ENCODE measurements at regions not wholly inside any gene's neighbourhood (a gene's known extent, or its start where the extent isn't known, plus 50 kb on each side); places are given as distances from the start of the nearest gene placed in this dataset.

DNA sequence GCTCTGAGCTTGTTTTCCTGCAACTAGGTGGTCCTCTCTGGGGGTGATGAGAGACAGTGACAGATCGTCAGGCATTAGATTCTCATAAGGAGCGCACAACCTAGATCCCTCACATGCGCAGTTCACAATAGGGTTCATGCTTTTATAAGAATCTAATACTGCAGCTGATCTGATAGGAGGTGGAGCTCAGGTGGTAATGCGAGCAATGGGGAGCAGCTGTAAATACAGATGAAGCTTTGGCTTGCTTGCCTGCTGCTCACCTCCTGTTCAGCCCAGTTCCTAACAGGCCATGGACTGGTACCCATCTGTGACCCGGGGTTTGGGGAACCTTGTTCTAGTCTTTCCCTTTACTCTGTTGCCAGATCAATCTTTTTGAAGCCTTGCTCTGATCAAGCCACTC lies 89.5 kb upstream of the POU5F2 start:
- TF ChIP-seq, protein P1, sequence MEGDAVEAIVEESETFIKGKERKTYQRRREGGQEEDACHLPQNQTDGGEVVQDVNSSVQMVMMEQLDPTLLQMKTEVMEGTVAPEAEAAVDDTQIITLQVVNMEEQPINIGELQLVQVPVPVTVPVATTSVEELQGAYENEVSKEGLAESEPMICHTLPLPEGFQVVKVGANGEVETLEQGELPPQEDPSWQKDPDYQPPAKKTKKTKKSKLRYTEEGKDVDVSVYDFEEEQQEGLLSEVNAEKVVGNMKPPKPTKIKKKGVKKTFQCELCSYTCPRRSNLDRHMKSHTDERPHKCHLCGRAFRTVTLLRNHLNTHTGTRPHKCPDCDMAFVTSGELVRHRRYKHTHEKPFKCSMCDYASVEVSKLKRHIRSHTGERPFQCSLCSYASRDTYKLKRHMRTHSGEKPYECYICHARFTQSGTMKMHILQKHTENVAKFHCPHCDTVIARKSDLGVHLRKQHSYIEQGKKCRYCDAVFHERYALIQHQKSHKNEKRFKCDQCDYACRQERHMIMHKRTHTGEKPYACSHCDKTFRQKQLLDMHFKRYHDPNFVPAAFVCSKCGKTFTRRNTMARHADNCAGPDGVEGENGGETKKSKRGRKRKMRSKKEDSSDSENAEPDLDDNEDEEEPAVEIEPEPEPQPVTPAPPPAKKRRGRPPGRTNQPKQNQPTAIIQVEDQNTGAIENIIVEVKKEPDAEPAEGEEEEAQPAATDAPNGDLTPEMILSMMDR (IDR thresholded peaks at IDR 0.05), result no peak
- H3K36me3 ChIP-seq, result no peaks in the 10 kb centered on the region
- H3K4me1 ChIP-seq (ENCODE audit: control insufficient read depth in 1 of 2, low read depth in 2 of 2), result no peaks in the 10 kb centered on the region
- no peak overlapping the region for H3K4me3 ChIP-seq
- DNase-seq (ENCODE audit: low spot score), result no peak
- no peaks in the 10 kb centered on the region for H3K27me3 ChIP-seq (replicated peaks; ENCODE audit: insufficient read depth)
- ATAC-seq (ENCODE audit: insufficient number of reproducible peaks, low FRiP score, low read depth), result no peak
- no peak overlapping the region for H3K27ac ChIP-seq
- H3K9me3 ChIP-seq, result no peaks in the 10 kb centered on the region

DNA sequence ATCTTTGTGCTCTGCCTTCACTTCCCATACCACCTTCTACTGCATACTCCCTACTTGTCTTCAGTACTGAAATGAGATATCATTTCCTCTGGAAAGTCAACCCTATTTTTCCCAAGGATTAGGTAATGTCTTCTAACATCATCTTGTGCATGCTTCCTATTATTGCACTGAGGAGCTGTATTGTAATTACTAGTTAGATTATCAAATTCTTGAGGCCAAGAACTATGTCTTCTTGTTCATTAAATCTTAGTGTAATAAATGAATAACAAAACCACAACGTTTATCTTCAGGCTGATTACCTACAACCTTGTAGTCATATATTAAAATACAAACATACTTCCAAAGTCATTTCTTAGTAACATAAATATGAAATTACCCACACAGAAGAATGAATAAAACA lies 87.9 kb upstream of the POU5F2 start:
- ATAC-seq (ENCODE audit: insufficient number of reproducible peaks, low FRiP score, low read depth), result no peak
- no peaks in the 10 kb centered on the region for H3K27me3 ChIP-seq (replicated peaks; ENCODE audit: insufficient read depth)
- H3K36me3 ChIP-seq, result no peaks in the 10 kb centered on the region

DNA sequence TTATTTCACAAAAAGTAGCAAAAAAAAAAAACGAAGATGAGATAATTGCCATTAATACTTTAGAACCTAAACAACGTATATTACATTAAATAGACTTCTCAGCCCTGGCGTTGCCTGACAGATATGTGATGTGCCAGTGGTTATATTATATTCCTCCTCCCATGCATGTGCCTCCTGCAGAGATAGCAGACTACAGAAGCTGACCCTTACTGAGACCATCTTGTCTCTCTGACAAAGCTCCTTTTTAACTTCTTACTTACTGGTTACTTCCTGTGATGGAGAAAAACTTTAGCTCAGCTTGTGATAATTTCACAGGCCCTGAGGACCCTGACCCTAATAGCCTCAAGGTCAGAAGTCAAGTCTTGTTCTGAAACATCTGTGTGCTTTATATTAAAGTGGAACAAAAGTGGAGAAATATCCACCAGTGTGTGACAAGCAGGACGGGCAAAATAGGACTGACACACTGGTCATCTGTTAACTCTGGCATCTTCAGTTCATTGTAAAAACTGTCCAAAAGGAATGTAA lies 80.6 kb upstream of the POU5F2 start:
- Histone ChIP-seq H3K27me3 (replicated peaks; ENCODE audit: insufficient read depth) (no peaks in the 10 kb centered on the region), H3K9me3 (no peaks in the 10 kb centered on the region), H3K36me3 (no peaks in the 10 kb centered on the region), H3K27ac (no peak overlapping the region), H3K4me1 (ENCODE audit: control insufficient read depth in 1 of 2, low read depth in 2 of 2) (no peaks in the 10 kb centered on the region), H3K4me3 (no peak overlapping the region)
- ATAC-seq (ENCODE audit: insufficient number of reproducible peaks, low FRiP score, low read depth), result no peak
- TF ChIP-seq, protein P1 (IDR thresholded peaks at IDR 0.05), result no peak
- no peak for DNase-seq (ENCODE audit: low spot score)

More for the DNA sequence above, 87.9 kb upstream of the POU5F2 start:
- H3K4me1 ChIP-seq (ENCODE audit: control insufficient read depth in 1 of 2, low read depth in 2 of 2), result no peaks in the 10 kb centered on the region
- TF ChIP-seq, protein P1 (IDR thresholded peaks at IDR 0.05), result no peak
- no peak for DNase-seq (ENCODE audit: low spot score)
- no peak overlapping the region for H3K27ac ChIP-seq
- no peaks in the 10 kb centered on the region for H3K9me3 ChIP-seq
- H3K4me3 ChIP-seq, result no peak overlapping the region

DNA sequence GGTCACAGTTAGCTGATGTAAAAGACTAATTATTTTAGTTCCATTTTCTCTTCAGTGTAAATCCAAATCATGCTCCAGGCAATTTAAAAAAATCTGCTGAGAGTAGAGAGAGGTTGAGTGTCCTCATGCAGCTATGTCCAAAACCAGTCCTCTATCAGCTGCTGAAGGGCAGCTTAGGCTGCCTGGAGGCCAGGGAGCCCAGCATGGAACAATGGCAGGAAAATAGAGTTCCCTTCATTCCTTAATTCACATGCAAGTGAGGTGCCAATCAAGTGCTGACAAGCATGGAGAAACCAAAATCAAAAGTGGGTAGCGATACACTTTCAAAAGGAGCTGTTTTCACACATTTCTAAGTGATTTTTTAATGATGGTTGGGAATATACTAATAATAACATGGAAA lies 78.3 kb upstream of the POU5F2 start:
- Histone ChIP-seq H3K4me1 (ENCODE audit: control insufficient read depth in 1 of 2, low read depth in 2 of 2) (no peaks in the 10 kb centered on the region), H3K9me3 (no peaks in the 10 kb centered on the region), H3K4me3 (no peak overlapping the region), H3K36me3 (no peaks in the 10 kb centered on the region), H3K27ac (no peak overlapping the region), H3K27me3 (replicated peaks; ENCODE audit: insufficient read depth) (no peaks in the 10 kb centered on the region)
- DNase-seq (ENCODE audit: low spot score), result no peak
- no peak for ATAC-seq (ENCODE audit: insufficient number of reproducible peaks, low FRiP score, low read depth)
- TF ChIP-seq, protein P1 (IDR thresholded peaks at IDR 0.05), result no peak

DNA sequence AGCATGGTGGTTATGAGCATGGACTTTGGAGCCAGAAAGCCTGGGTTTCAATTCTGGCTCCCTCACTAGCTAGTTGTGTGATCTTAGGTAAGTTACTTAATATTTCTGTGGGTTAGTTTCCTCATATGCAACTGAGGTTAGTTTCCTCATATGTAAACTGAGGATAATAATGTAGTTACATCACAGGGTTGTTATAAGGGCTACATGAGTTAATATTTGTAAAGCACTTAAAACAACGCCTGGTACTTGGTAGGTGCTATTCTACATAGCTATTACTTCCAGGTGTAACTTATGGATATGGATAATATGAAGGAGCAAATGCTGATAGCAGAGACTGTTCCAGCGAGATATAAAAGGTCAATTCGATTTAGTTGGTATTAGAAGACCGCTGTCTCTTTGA lies 69.4 kb upstream of the POU5F2 start:
- Histone ChIP-seq H3K9me3 (no peaks in the 10 kb centered on the region), H3K4me3 (no peak overlapping the region), H3K27me3 (replicated peaks; ENCODE audit: insufficient read depth) (no peaks in the 10 kb centered on the region), H3K27ac (no peak overlapping the region), H3K36me3 (no peaks in the 10 kb centered on the region), H3K4me1 (ENCODE audit: control insufficient read depth in 1 of 2, low read depth in 2 of 2) (no peaks in the 10 kb centered on the region)
- TF ChIP-seq, protein P1 (IDR thresholded peaks at IDR 0.05), result no peak
- ATAC-seq (ENCODE audit: insufficient number of reproducible peaks, low FRiP score, low read depth) (no peak), DNase-seq (ENCODE audit: low spot score) (no peak)

Measured in thoracic aorta (tissue), 2 donors.